Neural cell (in vitro differentiated cells): ENCODE measurements at regions not wholly inside any gene's neighbourhood (a gene's known extent, or its start where the extent isn't known, plus 50 kb on each side); places are given as distances from the start of the nearest gene placed in this dataset.

Experiments
- CTCF ChIP-seq: fragments of 450-650 bp; IDR thresholded peaks from 2 replicates; pipeline ENCODE4 v1.5.1; 2014; ENCODE audit warnings: antibody characterized with exemption, mild to moderate bottlenecking, moderate library complexity; ENCODE audit not compliant: poor library complexity, severe bottlenecking
- EZH2 ChIP-seq: fragments of 200-600, 300-800 bp; shearing (Covaris generic), sonication (generic); IDR thresholded peaks from 2 replicates; pipeline ENCODE4 v1.6.1; 2014; ENCODE audit warnings: antibody characterized with exemption, low read length, borderline replicate concordance, mild to moderate bottlenecking; ENCODE audit not compliant: insufficient read depth, poor library complexity, severe bottlenecking
- MXI1 ChIP-seq: fragments of 450-650 bp; conservative IDR thresholded peaks from 2 replicates; pipeline ENCODE4 v1.6.1; 2014; ENCODE audit warnings: antibody characterized with exemption, mild to moderate bottlenecking; ENCODE audit not compliant: poor library complexity, severe bottlenecking
- POLR2AphosphoS5 ChIP-seq: IDR thresholded peaks from 2 replicates; pipeline ENCODE4 v1.6.1; 2012
- RAD21 ChIP-seq: fragments of 450-650 bp; conservative IDR thresholded peaks from 2 replicates; pipeline ENCODE4 v1.6.1; 2014; ENCODE audit warnings: antibody characterized with exemption, mild to moderate bottlenecking, moderate library complexity
- REST ChIP-seq: IDR thresholded peaks from 2 replicates; pipeline ENCODE4 v1.6.1; 2012; ENCODE audit warnings: borderline replicate concordance

DNA sequence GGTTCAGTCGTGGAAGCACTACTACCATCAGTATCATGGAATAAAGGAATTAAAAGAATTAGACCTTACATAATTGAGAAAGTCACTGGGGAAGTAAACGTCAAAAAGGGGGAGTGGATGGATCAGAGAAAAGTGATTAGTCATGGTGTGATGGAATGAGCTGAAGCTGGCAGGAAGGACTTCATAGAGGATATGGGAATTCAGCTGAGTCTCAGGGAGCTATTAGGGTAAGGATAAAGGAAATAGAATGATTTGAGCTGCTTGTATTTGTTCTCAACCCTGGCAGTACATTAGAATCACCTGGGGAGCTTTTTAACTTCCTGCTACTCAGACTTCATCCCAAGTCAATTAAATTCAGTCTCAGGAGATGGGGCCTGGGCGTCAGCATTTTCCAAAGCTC, 53.4 kb upstream of the SETBP1 start:
- TF ChIP-seq EZH2 = no peak
- no peak for TF ChIP-seq CTCF
- no peak for TF ChIP-seq REST
- no peak for TF ChIP-seq POLR2AphosphoS5
- no peak for TF ChIP-seq MXI1
- no peak for TF ChIP-seq RAD21
